ENCODE measurements at regions not wholly inside any gene's neighbourhood (a gene's known extent, or its start where the extent isn't known, plus 50 kb on each side); places are given as distances from the start of the nearest gene placed in this dataset.
"Not testable (repeated sequence)": the region's sequence is repeated elsewhere in the genome, so short reads cannot be mapped to it uniquely, and the experiment has no call there.

DNA sequence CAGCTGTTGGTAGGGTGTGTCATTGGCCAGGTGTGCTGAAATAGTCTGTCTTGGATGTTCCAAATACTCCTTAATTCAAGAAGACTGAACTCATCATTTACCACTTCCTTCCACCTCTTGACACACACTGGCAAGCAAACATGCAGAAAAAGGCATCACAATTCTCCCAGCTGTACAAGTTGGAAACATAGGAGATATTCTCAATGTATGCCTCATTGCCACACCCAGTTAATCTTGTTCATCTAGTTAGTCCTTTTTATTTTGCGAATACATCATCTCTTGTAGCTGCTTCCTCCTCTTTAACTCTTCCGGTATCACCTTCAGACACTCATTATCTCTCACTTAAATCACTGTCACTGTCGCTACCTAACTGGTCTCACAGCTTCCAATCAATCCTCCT is 75.1 kb upstream of the GOT2 start:
- DNase-seq (ENCODE audit: low read depth), result no peak
- TF ChIP-seq, protein P1, sequence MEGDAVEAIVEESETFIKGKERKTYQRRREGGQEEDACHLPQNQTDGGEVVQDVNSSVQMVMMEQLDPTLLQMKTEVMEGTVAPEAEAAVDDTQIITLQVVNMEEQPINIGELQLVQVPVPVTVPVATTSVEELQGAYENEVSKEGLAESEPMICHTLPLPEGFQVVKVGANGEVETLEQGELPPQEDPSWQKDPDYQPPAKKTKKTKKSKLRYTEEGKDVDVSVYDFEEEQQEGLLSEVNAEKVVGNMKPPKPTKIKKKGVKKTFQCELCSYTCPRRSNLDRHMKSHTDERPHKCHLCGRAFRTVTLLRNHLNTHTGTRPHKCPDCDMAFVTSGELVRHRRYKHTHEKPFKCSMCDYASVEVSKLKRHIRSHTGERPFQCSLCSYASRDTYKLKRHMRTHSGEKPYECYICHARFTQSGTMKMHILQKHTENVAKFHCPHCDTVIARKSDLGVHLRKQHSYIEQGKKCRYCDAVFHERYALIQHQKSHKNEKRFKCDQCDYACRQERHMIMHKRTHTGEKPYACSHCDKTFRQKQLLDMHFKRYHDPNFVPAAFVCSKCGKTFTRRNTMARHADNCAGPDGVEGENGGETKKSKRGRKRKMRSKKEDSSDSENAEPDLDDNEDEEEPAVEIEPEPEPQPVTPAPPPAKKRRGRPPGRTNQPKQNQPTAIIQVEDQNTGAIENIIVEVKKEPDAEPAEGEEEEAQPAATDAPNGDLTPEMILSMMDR (IDR thresholded peaks at IDR 0.05; ENCODE audit: low read depth, low read length, missing control alignments), result no peak
- no peak overlapping the region for H3K4me3 ChIP-seq (ENCODE audit: low read depth, low read length)
- in situ Hi-C loops (cut with HindIII; ENCODE audit: low sequenced_read_pairs), result no loop called here

DNA sequence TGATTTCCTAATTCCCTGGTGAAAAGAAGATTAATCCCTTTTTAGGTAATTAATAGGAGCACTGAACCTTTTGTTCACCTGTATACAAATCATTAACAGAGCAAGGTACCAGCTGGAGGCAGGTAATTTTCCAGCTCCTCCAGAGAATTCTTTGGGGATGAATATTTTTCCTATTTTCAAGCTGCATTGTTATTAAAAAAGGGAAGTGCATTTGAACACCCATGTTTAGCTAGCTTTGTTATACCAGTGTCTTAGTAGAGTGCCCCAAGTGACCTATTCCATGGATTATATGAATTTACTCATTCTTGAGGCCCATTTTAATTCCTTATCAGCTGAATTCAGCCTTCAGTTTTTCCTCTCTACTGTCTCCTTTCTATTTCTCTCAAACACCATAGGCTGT is 73.2 kb upstream of the GOT2 start:
- no peak overlapping the region for H3K4me3 ChIP-seq (ENCODE audit: low read depth, low read length)
- no peak for DNase-seq (ENCODE audit: low read depth)
- TF ChIP-seq, protein P1 (IDR thresholded peaks at IDR 0.05; ENCODE audit: low read depth, low read length, missing control alignments), result no peak
- in situ Hi-C loops (cut with HindIII; ENCODE audit: low sequenced_read_pairs), result no loop called here

DNA sequence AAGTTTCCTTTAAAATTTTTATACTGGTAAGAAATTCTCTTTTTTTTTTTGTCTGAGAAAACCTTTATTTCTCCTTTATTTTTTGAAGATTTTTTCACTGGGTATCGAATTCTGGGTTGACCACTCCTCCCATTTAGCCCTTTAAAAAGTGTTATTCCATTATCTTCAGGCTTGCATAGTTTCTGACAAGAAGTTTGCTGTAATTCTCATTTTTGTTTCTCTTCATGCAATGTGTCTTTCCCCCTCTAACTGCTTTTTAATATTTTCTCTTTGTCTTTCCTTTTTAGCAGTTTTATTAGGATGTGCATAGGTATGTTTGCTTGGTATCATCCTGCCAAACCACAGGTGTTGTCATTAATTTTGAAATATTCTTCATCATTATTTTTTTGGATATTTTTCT is 67.7 kb upstream of the GOT2 start:
- TF ChIP-seq, protein P1 (IDR thresholded peaks at IDR 0.05; ENCODE audit: low read depth, low read length, missing control alignments), result no peak

DNA sequence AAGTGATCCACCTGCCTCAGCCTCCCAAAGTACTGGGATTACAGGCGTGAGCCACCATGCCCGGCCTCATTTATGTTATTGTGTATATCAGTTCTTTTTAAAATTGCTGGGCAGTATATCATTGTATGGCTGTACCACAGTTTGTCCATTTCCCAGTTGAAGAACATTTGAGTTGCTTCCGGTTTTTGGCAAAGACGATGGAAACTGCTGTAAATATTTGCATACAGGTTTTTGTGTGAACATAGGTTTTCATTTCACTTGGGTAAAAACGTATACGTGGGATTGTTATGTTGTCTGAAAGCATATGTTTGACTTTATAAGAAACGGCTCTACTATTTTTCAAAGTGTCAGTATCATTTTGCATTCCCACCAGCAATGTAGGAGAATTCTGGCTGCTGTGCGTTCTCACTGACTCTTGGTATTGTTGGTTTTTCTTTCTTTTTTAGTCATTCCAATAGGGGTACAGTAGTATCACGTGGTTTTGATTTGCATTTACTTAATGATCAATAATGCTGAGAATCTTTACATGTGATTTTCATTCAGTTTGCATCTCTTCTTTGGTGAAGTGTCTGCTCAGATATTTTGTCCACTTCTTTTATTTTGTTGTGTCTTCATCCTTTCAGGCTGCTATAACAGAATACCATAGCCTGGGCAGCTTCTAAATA is 63.2 kb upstream of the GOT2 start:
- no peak overlapping the region for H3K4me3 ChIP-seq (ENCODE audit: low read depth, low read length)
- DNase-seq (ENCODE audit: low read depth), result no peak
- TF ChIP-seq, protein P1 (IDR thresholded peaks at IDR 0.05; ENCODE audit: low read depth, low read length, missing control alignments), result no peak
- in situ Hi-C loops (cut with HindIII; ENCODE audit: low sequenced_read_pairs), result no loop called here

More for the DNA sequence above, 67.7 kb upstream of the GOT2 start:
- H3K4me3 ChIP-seq (ENCODE audit: low read depth, low read length), result no peak overlapping the region
- in situ Hi-C loops (cut with HindIII; ENCODE audit: low sequenced_read_pairs), result no loop called here
- no peak for DNase-seq (ENCODE audit: low read depth)

DNA sequence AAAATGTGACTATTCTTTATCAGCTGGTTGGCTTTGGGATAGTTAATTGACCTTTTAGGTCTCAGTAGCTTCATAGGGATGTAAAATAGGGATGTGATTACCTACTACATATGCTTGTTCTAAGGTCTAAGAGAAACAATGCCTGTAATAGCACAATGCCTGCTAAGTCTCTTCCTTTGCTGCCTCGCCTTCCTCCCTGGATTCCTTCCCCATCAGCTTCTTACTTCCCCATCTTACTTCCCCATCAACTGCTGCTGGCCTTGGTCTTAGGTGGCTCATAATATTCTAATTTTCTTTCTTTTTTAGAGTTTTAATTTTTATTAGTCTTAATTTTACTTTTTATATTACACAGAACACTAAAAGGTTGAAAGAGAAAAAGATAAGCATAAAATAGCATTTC is 59.2 kb upstream of the GOT2 start:
- no peak for DNase-seq (ENCODE audit: low read depth)
- H3K4me3 ChIP-seq (ENCODE audit: low read depth, low read length), result no peak overlapping the region
- in situ Hi-C loops (cut with HindIII; ENCODE audit: low sequenced_read_pairs), result no loop called here
- TF ChIP-seq, protein P1 (IDR thresholded peaks at IDR 0.05; ENCODE audit: low read depth, low read length, missing control alignments), result no peak

DNA sequence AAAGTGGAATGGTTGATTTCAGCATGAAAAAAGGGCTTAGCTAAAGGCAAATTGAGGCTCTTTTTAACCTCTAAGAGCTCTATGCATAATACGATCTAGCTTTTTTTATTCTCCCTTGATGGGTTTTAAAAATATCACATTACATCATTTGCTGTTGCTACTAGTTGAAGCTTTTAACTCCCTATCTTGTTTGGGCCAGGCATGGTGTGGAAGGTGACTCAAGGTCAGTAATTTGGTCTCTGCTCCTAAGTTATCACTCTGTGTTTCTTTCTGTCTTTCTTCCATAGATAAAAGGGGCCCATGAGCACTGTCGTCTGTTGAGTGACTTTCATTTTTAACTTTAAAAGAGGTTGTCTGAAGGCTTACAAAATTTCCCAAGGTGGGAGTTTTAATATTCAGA is 58.1 kb upstream of the GOT2 start:
- in situ Hi-C loops (cut with HindIII; ENCODE audit: low sequenced_read_pairs), result no loop called here
- no peak overlapping the region for H3K4me3 ChIP-seq (ENCODE audit: low read depth, low read length)
- no peak for DNase-seq (ENCODE audit: low read depth)
- TF ChIP-seq, protein P1 (IDR thresholded peaks at IDR 0.05; ENCODE audit: low read depth, low read length, missing control alignments), result no peak

DNA sequence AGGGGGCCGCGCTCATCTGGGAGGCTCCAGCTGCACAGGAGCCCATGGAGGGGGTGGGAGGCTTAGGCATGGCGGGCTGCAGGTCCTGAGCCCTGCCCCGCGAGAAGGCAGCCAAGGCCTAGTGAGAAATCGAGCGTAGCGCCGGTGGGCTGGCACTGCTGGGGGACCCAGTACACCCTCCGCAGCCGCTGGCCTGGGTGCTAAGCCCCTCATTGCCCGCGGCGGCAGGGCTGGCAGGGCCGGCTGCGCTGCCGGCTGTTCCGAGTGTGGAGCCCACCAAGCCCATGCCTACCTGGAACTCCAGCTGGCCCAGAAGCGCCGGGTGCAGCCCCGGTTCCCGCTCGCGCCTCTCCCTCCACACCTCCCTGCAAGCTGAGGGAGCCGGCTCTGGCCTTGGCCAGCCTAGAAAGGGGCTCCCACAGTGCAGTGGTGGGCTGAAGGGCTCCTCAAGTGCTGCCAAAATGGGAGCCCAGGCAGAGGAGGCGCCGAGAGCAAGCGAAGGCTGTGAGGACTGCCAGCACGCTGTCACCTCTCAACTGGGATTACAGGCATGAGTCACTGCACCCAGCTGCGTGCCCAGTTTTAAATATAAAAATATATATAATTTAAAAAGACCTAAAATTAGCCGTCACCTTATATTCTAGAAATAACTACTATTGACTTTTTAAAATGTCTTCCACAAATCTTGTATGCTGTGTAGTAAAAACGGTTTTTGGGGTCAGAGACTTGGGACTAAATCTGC is 56.9 kb upstream of the GOT2 start:
- in situ Hi-C loops (cut with HindIII; ENCODE audit: low sequenced_read_pairs); DNase-seq (ENCODE audit: low read depth); H3K4me3 ChIP-seq (ENCODE audit: low read depth, low read length): not testable (repeated sequence)
